ENCODE measurements at regions not wholly inside any gene's neighbourhood (a gene's known extent, or its start where the extent isn't known, plus 50 kb on each side); places are given as distances from the start of the nearest gene placed in this dataset.

GRCh38 chr22:48090332-48090672, 1327.9 kb downstream of the TBC1D22A start:
- TF ChIP-seq POLR2A (IDR thresholded peaks at IDR 0.05) (no peak), CTCF (IDR thresholded peaks at IDR 0.05) (no peak), EP300 (IDR thresholded peaks at IDR 0.05) (no peak)
